Adrenal gland (tissue), 5 donors: ENCODE measurements at regions not wholly inside any gene's neighbourhood (a gene's known extent, or its start where the extent isn't known, plus 50 kb on each side); places are given as distances from the start of the nearest gene placed in this dataset.

ENCODE experiments used
- POLR2A ChIP-seq, 2 donors: fragments of 450-650 bp; IDR thresholded peaks; one replicate each; pipeline ENCODE4 v1.6.1; 2017; ENCODE audit warnings: antibody characterized with exemption in 2 of 2, mild to moderate bottlenecking in 2 of 2, moderate library complexity in 1 of 2
- TF ChIP-seq, protein P1 (sequence below), 6 experiments: fragments of 450-650 bp in 4 of 6; fragments of 200-600 bp in 2 of 6; sonication (generic) in 1 of 6; IDR thresholded peaks; 1 replicate in 5 of 6; 2 replicates in 1 of 6; pipeline versions ENCODE4 v1.5.1 to v1.8.0; 2016 to 2021; ENCODE audit warnings: antibody characterized with exemption in 6 of 6, mild to moderate bottlenecking in 2 of 6, moderate library complexity in 1 of 6
- donor health status: DM: no; HTN: no; CAD: no.

DNA sequence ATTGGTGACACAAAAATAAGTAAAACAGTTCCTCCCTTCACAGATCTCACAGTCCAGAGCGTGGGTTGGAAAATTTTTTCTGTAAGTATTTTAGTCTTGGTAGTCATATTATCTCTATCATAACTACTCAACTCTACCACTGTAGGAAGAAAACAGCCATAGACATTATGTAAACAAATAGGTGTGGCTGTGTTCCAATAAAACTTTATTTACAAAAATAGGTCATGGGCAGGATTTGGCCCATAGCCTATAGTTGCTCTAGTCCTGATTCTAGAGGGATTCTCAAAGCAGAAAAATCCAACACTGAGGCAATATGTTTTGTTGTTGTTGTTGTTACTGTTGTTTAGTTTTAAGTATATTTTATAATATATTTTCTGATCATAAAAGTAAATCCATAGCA is 206.1 kb upstream of the GADL1 start:
- TF ChIP-seq, protein P1, sequence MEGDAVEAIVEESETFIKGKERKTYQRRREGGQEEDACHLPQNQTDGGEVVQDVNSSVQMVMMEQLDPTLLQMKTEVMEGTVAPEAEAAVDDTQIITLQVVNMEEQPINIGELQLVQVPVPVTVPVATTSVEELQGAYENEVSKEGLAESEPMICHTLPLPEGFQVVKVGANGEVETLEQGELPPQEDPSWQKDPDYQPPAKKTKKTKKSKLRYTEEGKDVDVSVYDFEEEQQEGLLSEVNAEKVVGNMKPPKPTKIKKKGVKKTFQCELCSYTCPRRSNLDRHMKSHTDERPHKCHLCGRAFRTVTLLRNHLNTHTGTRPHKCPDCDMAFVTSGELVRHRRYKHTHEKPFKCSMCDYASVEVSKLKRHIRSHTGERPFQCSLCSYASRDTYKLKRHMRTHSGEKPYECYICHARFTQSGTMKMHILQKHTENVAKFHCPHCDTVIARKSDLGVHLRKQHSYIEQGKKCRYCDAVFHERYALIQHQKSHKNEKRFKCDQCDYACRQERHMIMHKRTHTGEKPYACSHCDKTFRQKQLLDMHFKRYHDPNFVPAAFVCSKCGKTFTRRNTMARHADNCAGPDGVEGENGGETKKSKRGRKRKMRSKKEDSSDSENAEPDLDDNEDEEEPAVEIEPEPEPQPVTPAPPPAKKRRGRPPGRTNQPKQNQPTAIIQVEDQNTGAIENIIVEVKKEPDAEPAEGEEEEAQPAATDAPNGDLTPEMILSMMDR (IDR thresholded peaks at IDR 0.05), result no peak
- no peak for TF ChIP-seq POLR2A (IDR thresholded peaks at IDR 0.05)
